ENCODE measurements at regions not wholly inside any gene's neighbourhood (a gene's known extent, or its start where the extent isn't known, plus 50 kb on each side); places are given as distances from the start of the nearest gene placed in this dataset.

GRCh38 chr2:201558232-201558631 is 85.1 kb downstream of the TMEM237 start:
- TF ChIP-seq ZNF211 (tag by site-specific recombination; IDR thresholded peaks at IDR 0.05; ENCODE audit: low read depth) (no peak), ZNF501 (tag by site-specific recombination; IDR thresholded peaks at IDR 0.05) (no peak), ZNF707 (tag by site-specific recombination; IDR thresholded peaks at IDR 0.05) (no peak), PRDM10 (tag by site-specific recombination; IDR thresholded peaks at IDR 0.05) (no peak), ZNF202 (tag by site-specific recombination; IDR thresholded peaks at IDR 0.05; ENCODE audit: borderline replicate concordance) (no peak), ZBTB8A (tag by site-specific recombination; IDR thresholded peaks at IDR 0.05) (no peak), ZNF692 (tag by site-specific recombination; IDR thresholded peaks at IDR 0.05) (no peak), ZNF426 (tag by site-specific recombination; IDR thresholded peaks at IDR 0.05) (no peak)
- CTCF ChIA-PET, result no interaction called here
- no peaks in the 10 kb centered on the region for H3K36me3 ChIP-seq (ENCODE audit: control insufficient read depth in 2 of 2, insufficient read depth in 1 of 2, low read length in 2 of 2)
- H3K27ac ChIP-seq (ENCODE audit: extremely low read depth, low read depth, low read length), result no peak overlapping the region
- no peak overlapping the region for H3K4me3 ChIP-seq (ENCODE audit: low read depth, low read length)
- H3K9me3 ChIP-seq (ENCODE audit: control insufficient read depth, insufficient read depth, low read depth, low read length), result no peaks in the 10 kb centered on the region
- POLR2A ChIA-PET, result no interaction called here
- H3K4me1 ChIP-seq (ENCODE audit: control insufficient read depth, insufficient read depth, low read length), result no peaks in the 10 kb centered on the region

- no peaks in the 10 kb centered on the region for H3K9me3 ChIP-seq (ENCODE audit: control insufficient read depth, insufficient read depth, low read depth, low read length)
- H3K4me3 ChIP-seq (ENCODE audit: low read depth, low read length), result no peak overlapping the region
- POLR2A ChIA-PET, result no interaction called here
- CTCF ChIA-PET, result no interaction called here
- H3K27ac ChIP-seq (ENCODE audit: extremely low read depth, low read depth, low read length), result no peak overlapping the region
- no peaks in the 10 kb centered on the region for H3K36me3 ChIP-seq (ENCODE audit: control insufficient read depth in 2 of 2, insufficient read depth in 1 of 2, low read length in 2 of 2)
- TF ChIP-seq ZNF354C (tag by site-specific recombination; IDR thresholded peaks at IDR 0.05; ENCODE audit: borderline replicate concordance, low read depth) (no peak), ZNF140 (tag by site-specific recombination; IDR thresholded peaks at IDR 0.05) (no peak), ZNF426 (tag by site-specific recombination; IDR thresholded peaks at IDR 0.05) (no peak), ZSCAN16 (tag by site-specific recombination; IDR thresholded peaks at IDR 0.05) (no peak), PRDM4 (tag by site-specific recombination; IDR thresholded peaks at IDR 0.05) (no peak), ZNF548 (tag by site-specific recombination; IDR thresholded peaks at IDR 0.05) (no peak), ZNF785 (tag by site-specific recombination; IDR thresholded peaks at IDR 0.05) (no peak), ZNF76 (tag by site-specific recombination; IDR thresholded peaks at IDR 0.05; ENCODE audit: borderline replicate concordance, low read depth) (no peak), ZNF362 (tag by site-specific recombination; IDR thresholded peaks at IDR 0.05) (no peak), ZNF704 (tag by site-specific recombination; IDR thresholded peaks at IDR 0.05) (no peak), TCF7L2 (IDR thresholded peaks at IDR 0.05; ENCODE audit: borderline replicate concordance, low read depth, low read length) (no peak), ZNF639 (tag by site-specific recombination; IDR thresholded peaks at IDR 0.05) (no peak), MYNN (tag by site-specific recombination; IDR thresholded peaks at IDR 0.05; ENCODE audit: borderline replicate concordance) (no peak), ZNF654 (tag by site-specific recombination; IDR thresholded peaks at IDR 0.05; ENCODE audit: low read depth) (no peak), ZNF555 (tag by site-specific recombination; conservative IDR thresholded peaks at IDR 0.05) (no peak), ZNF707 (tag by site-specific recombination; IDR thresholded peaks at IDR 0.05) (no peak), ZNF138 (tag by site-specific recombination; IDR thresholded peaks at IDR 0.05; ENCODE audit: borderline replicate concordance) (no peak), ZNF521 (tag by site-specific recombination; IDR thresholded peaks at IDR 0.05) (no peak)
- H3K4me1 ChIP-seq (ENCODE audit: control insufficient read depth, insufficient read depth, low read length), result no peaks in the 10 kb centered on the region
These were observed 91.4 kb downstream of the TMEM237 start for GRCh38 chr2:201551901-201552300.
